Stomach (tissue), 8 donors: ENCODE measurements at regions not wholly inside any gene's neighbourhood (a gene's known extent, or its start where the extent isn't known, plus 50 kb on each side); places are given as distances from the start of the nearest gene placed in this dataset.

Experiments used
- DNase-seq, 2 donors: peaks; one replicate each; pipeline versions ENCODE4 v3.0.0 to v3.0.0-alpha.2; 2013 to 2019
- H3K27ac ChIP-seq, 5 donors: fragments of 200-600 bp in 4 of 5; sonication (generic) in 4 of 5; one replicate each; pipeline ENCODE4 v1.5.1; 2013 to 2019; ENCODE audit warnings: mild to moderate bottlenecking in 1 of 5, moderate library complexity in 1 of 5
- H3K27me3 ChIP-seq, 3 donors: fragments of 200-600 bp; sonication (generic); one replicate each; pipeline ENCODE4 v1.5.1; 2017 to 2019; ENCODE audit warnings: mixed run types in 1 of 3
- H3K36me3 ChIP-seq, 4 donors: fragments of 200-600 bp; sonication (generic); 1 replicate in 3 of 4; 2 replicates in 1 of 4; pipeline ENCODE4 v1.5.1; 2016 to 2019
- H3K4me1 ChIP-seq, 4 donors: fragments of 200-600 bp; sonication (generic); one replicate each; pipeline ENCODE4 v1.5.1; 2016 to 2019
- H3K4me3 ChIP-seq, 4 donors: fragments of 200-600 bp; sonication (generic) in 3 of 4; one replicate each; pipeline ENCODE4 v1.5.1; 2016 to 2019; ENCODE audit warnings: mild to moderate bottlenecking in 1 of 4
- H3K9me3 ChIP-seq, 4 donors: fragments of 200-600 bp; sonication (generic); one replicate each; pipeline ENCODE4 v1.5.1; 2016 to 2019
- CTCF ChIP-seq, 7 experiments: fragments of 450-650 bp in 4 of 7; fragments of 200-600 bp in 3 of 7; sonication (generic) in 3 of 7; IDR thresholded peaks; one replicate each; pipeline ENCODE4 v1.5.1; 2016 to 2019; ENCODE audit warnings: antibody characterized with exemption in 7 of 7, control low read depth in 2 of 7, mild to moderate bottlenecking in 1 of 7
- EP300 ChIP-seq: sonication (generic); formaldehyde crosslinking; IDR thresholded peaks from one replicate; pipeline ENCODE4 v1.6.1; 2017; ENCODE audit warnings: antibody characterized with exemption
- POLR2A ChIP-seq, 4 donors: fragments of 450-650 bp; IDR thresholded peaks; one replicate each; pipeline ENCODE4 v1.6.1; 2016; ENCODE audit warnings: antibody characterized with exemption in 4 of 4, control low read depth in 2 of 4, mild to moderate bottlenecking in 1 of 4, moderate library complexity in 1 of 4
- POLR2AphosphoS5 ChIP-seq, 3 donors: sonication (generic); formaldehyde crosslinking; IDR thresholded peaks; one replicate each; pipeline ENCODE4 v1.6.1; 2016; ENCODE audit warnings: antibody characterized with exemption in 3 of 3
- WGBS, 5 donors: extraction: QIAGEN DNeasy Blood & Tissue Kit in 3 of 5; methylation state at CpG; one replicate each; pipeline versions ENCODE4 v1.1.5 to v1.1.7; 2013 to 2018; 5-methylcytosine and 5-hydroxymethylcytosine counted together
- intact Hi-C: fragments of 100-400 bp; cut with DNase I; formaldehyde crosslinking; loops from one replicate; pipeline ENCODE4 v1.15.1; 2023; ENCODE audit warnings: low total_unique reads
- donor health status: healthy with polysubstance abuse.
- donor health status: Bipolar disorder and iron deficiency.
- donor health status: healthy.

- Histone ChIP-seq H3K4me3 (no peak overlapping the region), H3K27me3 (no peaks in the 10 kb centered on the region), H3K4me1 (peaks cover 0 to 3% (median 0%) of the 10 kb centered on the region in 4 donors), H3K27ac (no peak overlapping the region), H3K36me3 (no peaks in the 10 kb centered on the region), H3K9me3 (no peaks in the 10 kb centered on the region)
- WGBS, 5 donors: 51 to 64% (median 58%) methylated on average over 2 of the region's 2 CpGs
- no peak for TF ChIP-seq POLR2AphosphoS5 (IDR thresholded peaks at IDR 0.05)
- TF ChIP-seq EP300: no peak
- TF ChIP-seq CTCF (IDR thresholded peaks at IDR 0.05): no peak
- TF ChIP-seq POLR2A (IDR thresholded peaks at IDR 0.05): no peak
- intact Hi-C loops: no loop called here
- peak in 1 of 2 donors; percentile 49 for DNase-seq
These were observed 115.0 kb downstream of the CEP44 start for GRCh38 chr4:174398728-174399127.

- TF ChIP-seq POLR2AphosphoS5 (IDR thresholded peaks at IDR 0.05): no peak
- TF ChIP-seq CTCF (IDR thresholded peaks at IDR 0.05): no peak
- TF ChIP-seq EP300: no peak
- no peak for TF ChIP-seq POLR2A (IDR thresholded peaks at IDR 0.05)
These were observed 113.8 kb downstream of the CEP44 start for GRCh38 chr4:174397366-174398155.

GRCh38 chr4:174396599-174397110, 112.9 kb downstream of the CEP44 start:
- TF ChIP-seq POLR2A (IDR thresholded peaks at IDR 0.05) (no peak), POLR2AphosphoS5 (IDR thresholded peaks at IDR 0.05) (no peak), CTCF (IDR thresholded peaks at IDR 0.05) (no peak), EP300 (no peak)
- Histone ChIP-seq H3K36me3 (no peaks in the 10 kb centered on the region), H3K27ac (no peak overlapping the region), H3K4me1 (peaks cover 0 to 3% (median 0%) of the 10 kb centered on the region in 4 donors), H3K27me3 (no peaks in the 10 kb centered on the region), H3K4me3 (no peak overlapping the region), H3K9me3 (no peaks in the 10 kb centered on the region)
- DNase-seq: no peak
- intact Hi-C loops: no loop called here
- 57 to 70% (median 66%) methylated on average over 5 of the region's 5 CpGs for WGBS, 5 donors

More at GRCh38 chr4:174397366-174398155, 113.8 kb downstream of the CEP44 start:
- Histone ChIP-seq H3K36me3 (no peaks in the 10 kb centered on the region), H3K9me3 (no peaks in the 10 kb centered on the region), H3K27ac (no peak overlapping the region), H3K4me3 (no peak overlapping the region), H3K4me1 (peaks cover 0 to 3% (median 0%) of the 10 kb centered on the region in 4 donors), H3K27me3 (no peaks in the 10 kb centered on the region)
- intact Hi-C loops: no loop called here
- 51 to 69% (median 65%) methylated on average over 3 of the region's 3 CpGs for WGBS, 5 donors
- DNase-seq: no peak

GRCh38 chr4:174394915-174395314, 111.2 kb downstream of the CEP44 start:
- intact Hi-C loops: no loop called here
- Histone ChIP-seq H3K27ac (no peak overlapping the region), H3K9me3 (no peaks in the 10 kb centered on the region), H3K27me3 (no peaks in the 10 kb centered on the region), H3K4me1 (peaks cover 0 to 3% (median 0%) of the 10 kb centered on the region in 4 donors), H3K4me3 (no peak overlapping the region), H3K36me3 (no peaks in the 10 kb centered on the region)
- no peak for TF ChIP-seq POLR2A (IDR thresholded peaks at IDR 0.05)
- TF ChIP-seq EP300: no peak
- TF ChIP-seq POLR2AphosphoS5 (IDR thresholded peaks at IDR 0.05): no peak
- TF ChIP-seq CTCF (IDR thresholded peaks at IDR 0.05): no peak
- DNase-seq: no peak
- WGBS, 5 donors: 44 to 58% (median 49%) methylated on average over 2 of the region's 2 CpGs
